ENCODE measurements at regions not wholly inside any gene's neighbourhood (a gene's known extent, or its start where the extent isn't known, plus 50 kb on each side); places are given as distances from the start of the nearest gene placed in this dataset.

DNA sequence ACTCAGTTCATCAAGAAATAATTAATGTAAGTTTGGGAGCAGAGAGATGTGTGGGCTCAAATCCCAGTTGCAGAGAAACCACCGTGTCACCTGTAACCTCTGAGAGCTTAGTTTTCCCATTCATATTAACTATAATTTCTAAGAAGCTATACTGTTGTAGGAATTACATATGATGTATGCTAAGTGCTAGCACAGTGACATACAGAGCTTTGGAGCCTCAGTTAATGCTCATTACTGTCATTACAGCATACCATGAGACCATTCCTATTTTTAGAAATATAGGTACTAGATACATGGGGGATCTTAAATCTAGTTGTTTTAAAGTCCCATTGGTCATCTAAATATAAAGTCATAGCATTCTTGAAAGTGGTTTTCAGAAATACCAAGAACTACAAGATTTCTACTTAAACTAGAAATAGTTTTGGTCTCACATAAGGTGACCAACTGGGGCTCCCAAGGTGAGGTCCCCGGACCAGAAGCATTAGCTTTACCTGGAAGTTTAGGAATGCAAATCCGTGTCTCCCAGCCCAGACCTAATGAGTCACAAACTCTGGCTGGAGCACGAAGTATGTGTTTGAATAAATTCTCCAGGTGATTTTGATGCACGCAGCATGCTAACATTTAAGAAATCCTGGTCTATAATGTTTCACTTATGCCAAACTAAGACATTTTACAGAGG is 144.6 kb downstream of the LACC1 start:
- H3K4me3 ChIP-seq (ENCODE audit: low read depth, low read length): no peak overlapping the region
- no peak overlapping the region for H3K27ac ChIP-seq (ENCODE audit: extremely low read depth, low read depth, low read length)
- ChIA-PET POLR2A (no interaction called here), CTCF (interaction anchor here (0.6 kb wide), 1 partner anchor 400 kb away, joined by 5 read pairs; no protein-coding TSS in a partner anchor)
- H3K36me3 ChIP-seq (ENCODE audit: control insufficient read depth in 2 of 2, insufficient read depth in 1 of 2, low read length in 2 of 2): no peaks in the 10 kb centered on the region
- TF ChIP-seq ZNF350 (tag by site-specific recombination; IDR thresholded peaks at IDR 0.05) (no peak), ZNF837 (tag by site-specific recombination; IDR thresholded peaks at IDR 0.05) (no peak), ZNF580 (tag by site-specific recombination; IDR thresholded peaks at IDR 0.05) (no peak), ZNF571 (tag by site-specific recombination; IDR thresholded peaks at IDR 0.05) (no peak)
- H3K4me1 ChIP-seq (ENCODE audit: control insufficient read depth, insufficient read depth, low read length): no peaks in the 10 kb centered on the region
- no peaks in the 10 kb centered on the region for H3K9me3 ChIP-seq (ENCODE audit: control insufficient read depth, insufficient read depth, low read depth, low read length)

GRCh38 chr13:44024846-44025195 is 145.1 kb downstream of the LACC1 start:
- Histone ChIP-seq H3K36me3 (ENCODE audit: control insufficient read depth in 2 of 2, insufficient read depth in 1 of 2, low read length in 2 of 2) (no peaks in the 10 kb centered on the region), H3K4me3 (ENCODE audit: low read depth, low read length) (no peak overlapping the region), H3K9me3 (ENCODE audit: control insufficient read depth, insufficient read depth, low read depth, low read length) (no peaks in the 10 kb centered on the region), H3K27ac (ENCODE audit: extremely low read depth, low read depth, low read length) (no peak overlapping the region), H3K4me1 (ENCODE audit: control insufficient read depth, insufficient read depth, low read length) (no peaks in the 10 kb centered on the region)
- TF ChIP-seq ZNF391 (tag by site-specific recombination; IDR thresholded peaks at IDR 0.05; ENCODE audit: borderline replicate concordance, low read depth) (no peak), ZNF214 (tag by site-specific recombination; IDR thresholded peaks at IDR 0.05; ENCODE audit: borderline replicate concordance) (no peak)
- ChIA-PET POLR2A (no interaction called here), CTCF (interaction anchor here (0.6 kb wide), 1 partner anchor 400 kb away, joined by 5 read pairs; no protein-coding TSS in a partner anchor)

DNA sequence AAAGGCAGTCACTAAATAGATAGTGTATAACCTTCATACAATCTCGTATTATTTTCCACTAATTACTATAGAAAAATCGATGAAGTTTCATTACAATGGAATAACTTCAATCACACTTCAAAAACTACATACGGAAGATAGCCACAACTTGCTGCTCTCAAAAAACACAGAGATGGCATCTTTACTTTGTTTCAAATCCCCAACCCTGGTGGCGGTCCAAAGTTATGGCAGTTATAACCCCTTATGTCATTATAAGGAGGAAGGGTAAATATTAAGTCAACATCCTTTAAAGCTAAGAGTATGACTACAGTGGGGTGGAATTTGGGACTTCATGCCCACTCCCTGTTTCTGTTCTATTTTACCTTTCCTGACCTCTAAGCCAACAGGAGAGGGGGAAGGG is 146.5 kb downstream of the LACC1 start:
- ChIA-PET CTCF (no interaction called here), POLR2A (no interaction called here)
- no peaks in the 10 kb centered on the region for H3K4me1 ChIP-seq (ENCODE audit: control insufficient read depth, insufficient read depth, low read length)
- TF ChIP-seq ZNF24 (tag by site-specific recombination; IDR thresholded peaks at IDR 0.05) (no peak), ZNF561 (tag by site-specific recombination; IDR thresholded peaks at IDR 0.05; ENCODE audit: borderline replicate concordance) (no peak), ZNF362 (tag by site-specific recombination; IDR thresholded peaks at IDR 0.05) (no peak), OVOL3 (tag by site-specific recombination; IDR thresholded peaks at IDR 0.05) (no peak), ZNF223 (tag by site-specific recombination; IDR thresholded peaks at IDR 0.05) (no peak)
- TF ChIP-seq, protein P1, sequence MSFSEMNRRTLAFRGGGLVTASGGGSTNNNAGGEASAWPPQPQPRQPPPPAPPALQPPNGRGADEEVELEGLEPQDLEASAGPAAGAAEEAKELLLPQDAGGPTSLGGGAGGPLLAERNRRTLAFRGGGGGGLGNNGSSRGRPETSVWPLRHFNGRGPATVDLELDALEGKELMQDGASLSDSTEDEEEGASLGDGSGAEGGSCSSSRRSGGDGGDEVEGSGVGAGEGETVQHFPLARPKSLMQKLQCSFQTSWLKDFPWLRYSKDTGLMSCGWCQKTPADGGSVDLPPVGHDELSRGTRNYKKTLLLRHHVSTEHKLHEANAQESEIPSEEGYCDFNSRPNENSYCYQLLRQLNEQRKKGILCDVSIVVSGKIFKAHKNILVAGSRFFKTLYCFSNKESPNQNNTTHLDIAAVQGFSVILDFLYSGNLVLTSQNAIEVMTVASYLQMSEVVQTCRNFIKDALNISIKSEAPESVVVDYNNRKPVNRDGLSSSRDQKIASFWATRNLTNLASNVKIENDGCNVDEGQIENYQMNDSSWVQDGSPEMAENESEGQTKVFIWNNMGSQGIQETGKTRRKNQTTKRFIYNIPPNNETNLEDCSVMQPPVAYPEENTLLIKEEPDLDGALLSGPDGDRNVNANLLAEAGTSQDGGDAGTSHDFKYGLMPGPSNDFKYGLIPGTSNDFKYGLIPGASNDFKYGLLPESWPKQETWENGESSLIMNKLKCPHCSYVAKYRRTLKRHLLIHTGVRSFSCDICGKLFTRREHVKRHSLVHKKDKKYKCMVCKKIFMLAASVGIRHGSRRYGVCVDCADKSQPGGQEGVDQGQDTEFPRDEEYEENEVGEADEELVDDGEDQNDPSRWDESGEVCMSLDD (tag by site-specific recombination; IDR thresholded peaks at IDR 0.05): no peak
- H3K4me3 ChIP-seq (ENCODE audit: low read depth, low read length): no peak overlapping the region
- no peaks in the 10 kb centered on the region for H3K36me3 ChIP-seq (ENCODE audit: control insufficient read depth in 2 of 2, insufficient read depth in 1 of 2, low read length in 2 of 2)
- no peaks in the 10 kb centered on the region for H3K9me3 ChIP-seq (ENCODE audit: control insufficient read depth, insufficient read depth, low read depth, low read length)
- H3K27ac ChIP-seq (ENCODE audit: extremely low read depth, low read depth, low read length): no peak overlapping the region

GRCh38 chr13:44028734-44029133 is 149.0 kb downstream of the LACC1 start:
- ChIA-PET POLR2A (no interaction called here), CTCF (no interaction called here)
- Histone ChIP-seq H3K4me1 (ENCODE audit: control insufficient read depth, insufficient read depth, low read length) (no peaks in the 10 kb centered on the region), H3K27ac (ENCODE audit: extremely low read depth, low read depth, low read length) (no peak overlapping the region), H3K4me3 (ENCODE audit: low read depth, low read length) (no peak overlapping the region), H3K36me3 (ENCODE audit: control insufficient read depth in 2 of 2, insufficient read depth in 1 of 2, low read length in 2 of 2) (no peaks in the 10 kb centered on the region), H3K9me3 (ENCODE audit: control insufficient read depth, insufficient read depth, low read depth, low read length) (no peaks in the 10 kb centered on the region)
- TF ChIP-seq ZNF626 (tag by site-specific recombination; IDR thresholded peaks at IDR 0.05): no peak
- TF ChIP-seq ZNF792 (tag by site-specific recombination; IDR thresholded peaks at IDR 0.05): no peak
- TF ChIP-seq REPIN1 (tag by site-specific recombination; IDR thresholded peaks at IDR 0.05; ENCODE audit: low read depth): no peak
